ENCODE measurements at regions not wholly inside any gene's neighbourhood (a gene's known extent, or its start where the extent isn't known, plus 50 kb on each side); places are given as distances from the start of the nearest gene placed in this dataset.

GRCh38 chr1:84090447-84091245 lies 53.4 kb upstream of the PRKACB start:
- DNase-seq (ENCODE audit: low read depth, low spot score): no peak

GRCh38 chr1:84089867-84090266 lies 54.2 kb upstream of the PRKACB start:
- no peak for DNase-seq (ENCODE audit: low read depth, low spot score)

- DNase-seq (ENCODE audit: low read depth, low spot score): no peak
Measured at GRCh38 chr1:84089465-84089864, 54.6 kb upstream of the PRKACB start.

GRCh38 chr1:84086616-84087015 lies 57.5 kb upstream of the PRKACB start:
- DNase-seq (ENCODE audit: low read depth, low spot score): no peak

GRCh38 chr1:84086189-84086588 lies 57.9 kb upstream of the PRKACB start:
- DNase-seq (ENCODE audit: low read depth, low spot score): no peak

GRCh38 chr1:84083307-84083706 lies 60.8 kb upstream of the PRKACB start:
- DNase-seq (ENCODE audit: low read depth, low spot score): no peak

GRCh38 chr1:84078842-84079202 lies 65.2 kb upstream of the PRKACB start:
- DNase-seq (ENCODE audit: low read depth, low spot score): no peak

GRCh38 chr1:84078108-84078841 lies 65.8 kb upstream of the PRKACB start:
- no peak for DNase-seq (ENCODE audit: low read depth, low spot score)

GRCh38 chr1:84077476-84078107 lies 66.5 kb upstream of the PRKACB start:
- peak; percentile 54 for DNase-seq (ENCODE audit: low read depth, low spot score)

- DNase-seq (ENCODE audit: low read depth, low spot score): no peak
Measured at GRCh38 chr1:84073266-84073665, 70.8 kb upstream of the PRKACB start.

- no peak for DNase-seq (ENCODE audit: low read depth, low spot score)
Measured at GRCh38 chr1:84069236-84069845, 70.4 kb upstream of the TTLL7 start.

GRCh38 chr1:84062496-84062895 lies 63.6 kb upstream of the TTLL7 start:
- no peak for DNase-seq (ENCODE audit: low read depth, low spot score)

- no peak for DNase-seq (ENCODE audit: low read depth, low spot score)
Measured at GRCh38 chr1:84061336-84061735, 62.4 kb upstream of the TTLL7 start.

GRCh38 chr1:84060781-84061180 lies 61.8 kb upstream of the TTLL7 start:
- no peak for DNase-seq (ENCODE audit: low read depth, low spot score)

- DNase-seq (ENCODE audit: low read depth, low spot score): no peak
Measured at GRCh38 chr1:84048820-84049219, 49.9 kb upstream of the TTLL7 start.

Data from activated naive CD8-positive, alpha-beta T cell treated with anti-CD3 and anti-CD28 coated beads, Interleukin-2, amount 50 U/mL, for 16 hours (primary cell).